ENCODE measurements at regions not wholly inside any gene's neighbourhood (a gene's known extent, or its start where the extent isn't known, plus 50 kb on each side); places are given as distances from the start of the nearest gene placed in this dataset.

- no peak for TF ChIP-seq EZH2 (IDR thresholded peaks at IDR 0.05; ENCODE audit: low read length)
- no peak for TF ChIP-seq CTCF (optimal IDR thresholded peaks at IDR 0.05 in 1 of 3, IDR thresholded peaks at IDR 0.05 in 1 of 3, conservative IDR thresholded peaks at IDR 0.05 in 1 of 3; ENCODE audit: extremely low read depth in 1 of 3, insufficient read depth in 2 of 3, low read length in 3 of 3)
- Histone ChIP-seq H3K79me2 (ENCODE audit: control insufficient read depth, insufficient read depth, low read length) (no peaks in the 10 kb centered on the region), H3K9me1 (ENCODE audit: control insufficient read depth, extremely low read depth, insufficient read depth, low read length) (no peaks in the 10 kb centered on the region), H3K9me3 (ENCODE audit: control insufficient read depth, low read depth, low read length) (no peaks in the 10 kb centered on the region), H3K4me2 (ENCODE audit: control insufficient read depth, extremely low read depth, insufficient read depth, low read depth, low read length) (no peak overlapping the region), H2AFZ (ENCODE audit: control insufficient read depth, low read length) (no peak overlapping the region), H3K4me1 (ENCODE audit: control insufficient read depth, extremely low read depth, insufficient read depth, low read length) (no peaks in the 10 kb centered on the region), H3K27ac (ENCODE audit: control insufficient read depth, insufficient read depth, low read length) (no peak overlapping the region), H3K27me3 (ENCODE audit: control insufficient read depth, extremely low read depth, insufficient read depth, low read length) (no peaks in the 10 kb centered on the region), H3K36me3 (ENCODE audit: control insufficient read depth in 2 of 2, extremely low read depth in 1 of 2, insufficient read depth in 2 of 2, low read length in 2 of 2) (no peaks in the 10 kb centered on the region), H3K9ac (ENCODE audit: control insufficient read depth, extremely low read depth, insufficient read depth, low read length) (no peak overlapping the region), H4K20me1 (ENCODE audit: control insufficient read depth, extremely low read depth, insufficient read depth, low read length) (no peaks in the 10 kb centered on the region), H3K4me3 (ENCODE audit: control insufficient read depth in 2 of 3, extremely low read depth in 1 of 3, insufficient read depth in 2 of 3, low read depth in 1 of 3, low read length in 3 of 3) (no peak overlapping the region)
- dilution Hi-C loops (cut with MboI; ENCODE audit: extremely low pct_ligation_motif_present, low sequenced_read_pairs) = no loop called here
- DNase-seq (ENCODE audit: low read depth, low spot score) = no peak
- FAIRE-seq = no peak
Observed at GRCh38 chr20:16944745-16945144, 196.6 kb downstream of the OTOR start.

GRCh38 chr20:16945619-16946018, 197.5 kb downstream of the OTOR start:
- no peak for DNase-seq (ENCODE audit: low read depth, low spot score)
- no peaks in the 10 kb centered on the region for H3K36me3 ChIP-seq (ENCODE audit: control insufficient read depth in 2 of 2, extremely low read depth in 1 of 2, insufficient read depth in 2 of 2, low read length in 2 of 2)
- H4K20me1 ChIP-seq (ENCODE audit: control insufficient read depth, extremely low read depth, insufficient read depth, low read length) = no peaks in the 10 kb centered on the region
- TF ChIP-seq CTCF (optimal IDR thresholded peaks at IDR 0.05 in 1 of 3, IDR thresholded peaks at IDR 0.05 in 1 of 3, conservative IDR thresholded peaks at IDR 0.05 in 1 of 3; ENCODE audit: extremely low read depth in 1 of 3, insufficient read depth in 2 of 3, low read length in 3 of 3) (no peak), EZH2 (IDR thresholded peaks at IDR 0.05; ENCODE audit: low read length) (no peak)
- no peak overlapping the region for H2AFZ ChIP-seq (ENCODE audit: control insufficient read depth, low read length)
- no peaks in the 10 kb centered on the region for H3K4me1 ChIP-seq (ENCODE audit: control insufficient read depth, extremely low read depth, insufficient read depth, low read length)
- H3K9ac ChIP-seq (ENCODE audit: control insufficient read depth, extremely low read depth, insufficient read depth, low read length) = no peak overlapping the region
- H3K9me3 ChIP-seq (ENCODE audit: control insufficient read depth, low read depth, low read length) = no peaks in the 10 kb centered on the region
- H3K27ac ChIP-seq (ENCODE audit: control insufficient read depth, insufficient read depth, low read length) = no peak overlapping the region
- no peaks in the 10 kb centered on the region for H3K9me1 ChIP-seq (ENCODE audit: control insufficient read depth, extremely low read depth, insufficient read depth, low read length)
- no peaks in the 10 kb centered on the region for H3K79me2 ChIP-seq (ENCODE audit: control insufficient read depth, insufficient read depth, low read length)
- FAIRE-seq = no peak
- dilution Hi-C loops (cut with MboI; ENCODE audit: extremely low pct_ligation_motif_present, low sequenced_read_pairs) = no loop called here
- H3K27me3 ChIP-seq (ENCODE audit: control insufficient read depth, extremely low read depth, insufficient read depth, low read length) = no peaks in the 10 kb centered on the region
- H3K4me2 ChIP-seq (ENCODE audit: control insufficient read depth, extremely low read depth, insufficient read depth, low read depth, low read length) = no peak overlapping the region
- no peak overlapping the region for H3K4me3 ChIP-seq (ENCODE audit: control insufficient read depth in 2 of 3, extremely low read depth in 1 of 3, insufficient read depth in 2 of 3, low read depth in 1 of 3, low read length in 3 of 3)

All from keratinocyte (primary cell).